ENCODE measurements at regions not wholly inside any gene's neighbourhood (a gene's known extent, or its start where the extent isn't known, plus 50 kb on each side); places are given as distances from the start of the nearest gene placed in this dataset.

- intact Hi-C loops (cut with micrococcal nuclease), result no loop called here
- Mint-ChIP-seq H3K4me1 (no peaks in the 10 kb centered on the region), H3K27me3 (no peaks in the 10 kb centered on the region), H3K4me3 (no peak overlapping the region), H3K27ac (no peak overlapping the region), H3K9me3 (ENCODE audit: insufficient read depth) (no peaks in the 10 kb centered on the region)
- no peaks in the 10 kb centered on the region for H3K36me3 ChIP-seq (replicated peaks in 1 of 2; ENCODE audit: control extremely low read depth in 1 of 2, control insufficient read depth in 1 of 2, extremely low read depth in 1 of 2, insufficient read depth in 2 of 2, low read length in 1 of 2)
- H4K20me1 ChIP-seq (ENCODE audit: control insufficient read depth, insufficient read depth, low read length, poor library complexity, severe bottlenecking), result no peaks in the 10 kb centered on the region
- H3K9me3 ChIP-seq (ENCODE audit: control extremely low read depth in 1 of 3, control insufficient read depth in 2 of 3, insufficient read depth in 1 of 3, low read length in 2 of 3), result peaks cover 0 to 3% (median 1%) of the 10 kb centered on the region in 3 donors
- no peak overlapping the region for H3K27ac ChIP-seq (ENCODE audit: low read length in 2 of 2)
- H3K9ac ChIP-seq (ENCODE audit: low read length), result no peak overlapping the region
- H3K4me2 ChIP-seq (replicated peaks; ENCODE audit: low read depth, low read length, poor library complexity, severe bottlenecking), result no peak overlapping the region
- POLR2A ChIA-PET, result no interaction called here
- H2AFZ ChIP-seq (ENCODE audit: insufficient read depth, low read depth, low read length, poor library complexity, severe bottlenecking), result no peak overlapping the region
- WGBS (ENCODE audit: insufficient coverage), result 100% methylated on average over 2 of the region's 2 CpGs
- ATAC-seq (ENCODE audit: low read depth) (no peak), DNase-seq (no peak)
- no peaks in the 10 kb centered on the region for H3K79me2 ChIP-seq (ENCODE audit: control insufficient read depth, insufficient read depth, low read length)
- TF ChIP-seq EZH2 (IDR thresholded peaks at IDR 0.05; ENCODE audit: borderline replicate concordance, insufficient read depth, low read depth, low read length, poor library complexity, severe bottlenecking) (no peak), CTCF (IDR thresholded peaks at IDR 0.05) (no peak)
- CTCF ChIA-PET, result no interaction called here
- H3K27me3 ChIP-seq (replicated peaks in 1 of 4; ENCODE audit: control extremely low read depth in 1 of 4, control insufficient read depth in 3 of 4, insufficient read depth in 4 of 4, low read length in 3 of 4), result no peaks in the 10 kb centered on the region
- H3K4me1 ChIP-seq (ENCODE audit: control insufficient read depth in 2 of 2, insufficient read depth in 2 of 2, low read length in 2 of 2), result no peaks in the 10 kb centered on the region
- H3K4me3 ChIP-seq (ENCODE audit: control extremely low read depth in 1 of 5, extremely low read depth in 1 of 5, insufficient read depth in 1 of 5, low read depth in 2 of 5, low read length in 4 of 5), result no peak overlapping the region
These were observed 1262.5 kb upstream of the CDH2 start for GRCh38 chr18:29439398-29439797.

GRCh38 chr18:29436459-29436858, 1259.5 kb upstream of the CDH2 start:
- H3K4me1 ChIP-seq (ENCODE audit: control insufficient read depth in 2 of 2, insufficient read depth in 2 of 2, low read length in 2 of 2), result no peaks in the 10 kb centered on the region
- ChIA-PET CTCF (no interaction called here), POLR2A (no interaction called here)
- no peak for TF ChIP-seq CTCF (IDR thresholded peaks at IDR 0.05)
- no peak for TF ChIP-seq EZH2 (IDR thresholded peaks at IDR 0.05; ENCODE audit: borderline replicate concordance, insufficient read depth, low read depth, low read length, poor library complexity, severe bottlenecking)
- H3K36me3 ChIP-seq (replicated peaks in 1 of 2; ENCODE audit: control extremely low read depth in 1 of 2, control insufficient read depth in 1 of 2, extremely low read depth in 1 of 2, insufficient read depth in 2 of 2, low read length in 1 of 2), result no peaks in the 10 kb centered on the region
- H3K79me2 ChIP-seq (ENCODE audit: control insufficient read depth, insufficient read depth, low read length), result no peaks in the 10 kb centered on the region
- DNase-seq, result no peak
- H3K27ac ChIP-seq (ENCODE audit: low read length in 2 of 2), result no peak overlapping the region
- WGBS (ENCODE audit: insufficient coverage), result no CpG with 5 or more reads among the region's 2 CpGs
- no peak for ATAC-seq (ENCODE audit: low read depth)
- H3K27me3 ChIP-seq (replicated peaks in 1 of 4; ENCODE audit: control extremely low read depth in 1 of 4, control insufficient read depth in 3 of 4, insufficient read depth in 4 of 4, low read length in 3 of 4), result no peaks in the 10 kb centered on the region
- Mint-ChIP-seq H3K4me3 (no peak overlapping the region), H3K4me1 (no peaks in the 10 kb centered on the region), H3K9me3 (ENCODE audit: insufficient read depth) (peaks cover 2% of the 10 kb centered on the region), H3K27me3 (no peaks in the 10 kb centered on the region), H3K27ac (no peak overlapping the region)
- intact Hi-C loops (cut with micrococcal nuclease), result no loop called here
- no peak overlapping the region for H2AFZ ChIP-seq (ENCODE audit: insufficient read depth, low read depth, low read length, poor library complexity, severe bottlenecking)
- H4K20me1 ChIP-seq (ENCODE audit: control insufficient read depth, insufficient read depth, low read length, poor library complexity, severe bottlenecking), result no peaks in the 10 kb centered on the region
- H3K9ac ChIP-seq (ENCODE audit: low read length), result no peak overlapping the region
- no peak overlapping the region for H3K4me2 ChIP-seq (replicated peaks; ENCODE audit: low read depth, low read length, poor library complexity, severe bottlenecking)
- H3K9me3 ChIP-seq (ENCODE audit: control extremely low read depth in 1 of 3, control insufficient read depth in 2 of 3, insufficient read depth in 1 of 3, low read length in 2 of 3), result peaks cover 0 to 3% (median 1%) of the 10 kb centered on the region in 3 donors
- H3K4me3 ChIP-seq (ENCODE audit: control extremely low read depth in 1 of 5, extremely low read depth in 1 of 5, insufficient read depth in 1 of 5, low read depth in 2 of 5, low read length in 4 of 5), result no peak overlapping the region

Measured in B cell (primary cell).